GM19193 (cell line): ENCODE measurements at regions not wholly inside any gene's neighbourhood (a gene's known extent, or its start where the extent isn't known, plus 50 kb on each side); places are given as distances from the start of the nearest gene placed in this dataset.

Experiments
- POLR2A ChIP-seq: IDR thresholded peaks from 4 replicates; pipeline ENCODE4 v1.6.1; 2011; ENCODE audit not compliant: insufficient read depth, insufficient read length; ENCODE audit errors: extremely low read depth

DNA sequence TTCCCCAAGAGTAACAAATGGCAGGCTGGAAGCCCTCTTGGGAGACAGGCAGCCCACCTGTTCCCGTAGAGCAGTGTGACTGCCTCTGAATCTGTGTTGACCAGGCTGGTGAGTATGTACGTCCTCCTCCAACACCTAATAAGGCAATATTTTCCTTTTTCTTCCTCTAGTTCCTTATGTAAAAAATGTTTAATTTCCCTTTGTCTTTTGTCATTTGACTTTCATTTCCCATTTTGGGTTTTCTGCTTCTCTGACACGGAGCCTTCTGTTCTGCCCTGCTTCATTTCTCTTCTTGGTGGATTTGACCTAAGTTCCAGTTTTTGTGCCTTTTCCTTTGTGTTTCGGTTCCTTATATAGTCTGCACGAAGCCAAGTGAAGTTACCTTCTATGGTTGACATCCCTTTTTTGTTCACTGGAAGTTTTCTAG, 65.8 kb upstream of the ATF3 start:
- TF ChIP-seq POLR2A = no peak

DNA sequence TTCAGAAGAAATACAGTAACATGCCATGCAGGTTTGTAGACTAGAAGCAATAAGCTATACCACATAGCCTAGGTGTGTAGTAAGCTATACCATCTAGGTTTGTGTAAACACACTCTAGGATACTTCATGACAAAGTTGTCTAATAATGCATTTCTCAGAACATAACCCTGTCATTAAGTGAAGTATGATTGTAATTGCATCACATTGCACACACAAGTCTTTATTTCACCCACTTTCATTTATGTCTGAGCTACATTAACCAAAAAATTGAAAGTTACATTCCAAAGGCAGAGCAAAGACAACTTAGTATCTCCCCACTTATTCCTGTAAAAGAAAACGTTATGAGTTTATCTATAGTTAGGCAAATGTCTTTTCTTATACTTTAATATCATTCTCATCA, 64.5 kb upstream of the ATF3 start:
- TF ChIP-seq POLR2A = no peak

DNA sequence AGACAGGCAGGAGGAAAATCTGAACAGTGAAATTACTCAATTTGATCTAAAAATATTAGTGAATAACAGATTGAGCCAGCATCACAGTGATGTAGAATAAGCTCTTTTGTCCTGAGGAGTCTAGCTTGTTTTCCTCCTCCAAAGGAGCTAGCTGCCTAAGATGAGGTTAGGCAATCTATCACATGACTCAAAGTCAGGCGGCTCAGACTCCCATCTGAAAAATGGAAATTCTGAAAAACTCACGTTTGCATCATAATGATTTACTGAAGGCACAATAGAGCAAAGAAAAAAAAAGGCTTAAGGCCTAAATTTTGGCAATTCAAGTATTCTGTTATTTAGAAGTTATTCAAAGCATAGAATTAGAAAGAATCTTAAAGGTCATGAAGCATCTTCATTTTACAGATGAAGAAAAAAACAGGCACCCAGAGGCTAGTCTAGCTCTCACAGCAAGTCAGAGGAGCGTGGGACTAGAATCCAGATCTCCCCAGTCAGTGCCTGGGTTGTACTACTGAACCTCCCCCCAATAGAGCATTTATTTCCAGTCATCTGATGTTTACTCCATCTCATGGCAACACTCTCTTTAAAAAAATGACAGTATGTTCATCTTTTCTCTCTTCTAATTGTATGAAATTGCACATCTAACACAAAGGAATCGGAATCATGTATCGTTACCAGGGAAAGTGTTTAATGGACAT, 62.5 kb upstream of the ATF3 start:
- no peak for TF ChIP-seq POLR2A

DNA sequence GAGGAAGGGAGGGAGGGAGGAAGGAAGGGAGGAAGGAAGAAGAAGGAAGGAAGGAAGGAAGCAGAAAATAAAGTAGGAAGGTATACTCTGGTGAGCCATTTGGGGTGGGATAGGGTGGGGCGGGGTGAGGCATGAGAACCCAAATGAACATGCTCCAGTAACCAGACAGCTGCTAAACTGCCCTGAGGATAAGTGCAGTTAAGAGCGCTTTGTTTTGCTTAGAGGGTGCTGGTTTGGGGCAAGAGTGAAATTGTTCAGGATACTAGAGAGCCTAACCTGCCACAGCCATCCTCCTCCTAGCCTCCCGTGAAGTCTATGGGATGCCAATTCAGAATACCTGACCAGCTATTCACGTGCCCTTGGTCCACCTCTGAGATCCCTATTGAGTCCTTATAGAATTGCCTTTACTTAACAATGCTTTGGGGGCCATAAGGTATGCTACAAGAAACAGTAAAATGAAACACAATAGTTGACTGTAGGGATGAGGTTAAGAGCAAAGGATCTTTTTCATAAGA, 59.0 kb upstream of the ATF3 start:
- TF ChIP-seq POLR2A = no peak

DNA sequence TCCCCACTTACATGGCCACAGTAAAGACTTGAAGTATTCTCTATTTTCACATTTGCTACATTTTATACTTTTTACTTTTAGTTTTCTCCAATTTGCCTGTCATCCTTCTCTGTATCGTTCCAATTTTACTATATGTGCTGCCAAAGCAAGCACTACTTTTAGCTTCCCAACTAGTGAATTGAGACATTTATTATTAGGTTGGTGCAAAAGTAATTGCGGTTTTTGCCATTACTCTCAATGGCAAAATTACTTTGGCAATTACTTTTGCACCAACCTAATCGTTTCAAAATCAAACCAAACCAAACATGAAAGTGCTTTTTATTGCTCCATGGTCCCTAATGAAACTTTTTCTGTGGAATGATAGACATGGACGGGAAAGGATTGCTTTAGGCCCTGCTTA, 56.6 kb upstream of the ATF3 start:
- TF ChIP-seq POLR2A = no peak

DNA sequence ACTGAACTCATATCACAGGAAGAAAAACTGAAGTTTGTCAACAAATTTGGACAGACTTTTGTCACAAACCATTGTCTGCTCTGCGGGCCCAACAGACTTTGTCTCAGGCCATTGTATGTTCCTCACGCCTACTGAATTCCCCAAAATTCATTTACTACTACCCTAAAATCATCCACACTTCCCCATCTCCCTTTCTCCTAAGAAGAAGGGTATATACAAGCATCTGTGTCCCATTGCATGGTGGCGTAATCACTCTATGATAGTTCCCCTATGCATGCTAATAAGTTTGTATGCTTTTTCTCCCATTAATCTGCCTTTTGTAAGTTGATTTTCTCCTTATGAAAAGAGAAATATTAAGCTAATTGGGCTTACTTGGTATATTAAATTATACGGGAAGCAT, 54.9 kb upstream of the ATF3 start:
- TF ChIP-seq POLR2A = no peak

DNA sequence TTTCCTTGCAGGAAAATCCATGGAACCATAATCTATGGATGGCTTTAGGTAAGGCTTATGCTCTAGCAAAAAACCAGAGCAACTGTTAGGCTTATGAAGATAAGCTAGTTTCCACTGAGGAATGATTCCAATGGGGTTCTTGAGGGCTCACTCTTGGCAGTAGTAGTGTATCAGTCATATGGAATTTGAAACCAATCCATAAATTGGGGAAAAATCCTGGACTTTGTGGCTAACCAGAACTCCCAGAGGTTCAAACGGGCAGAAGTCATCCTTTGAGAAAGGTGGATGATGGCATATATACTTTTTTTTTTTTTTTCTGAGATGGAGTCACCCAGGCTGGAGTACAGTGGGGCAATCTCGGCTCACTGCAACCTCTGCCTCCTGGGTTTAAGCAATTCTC, 54.2 kb upstream of the ATF3 start:
- TF ChIP-seq POLR2A = no peak

DNA sequence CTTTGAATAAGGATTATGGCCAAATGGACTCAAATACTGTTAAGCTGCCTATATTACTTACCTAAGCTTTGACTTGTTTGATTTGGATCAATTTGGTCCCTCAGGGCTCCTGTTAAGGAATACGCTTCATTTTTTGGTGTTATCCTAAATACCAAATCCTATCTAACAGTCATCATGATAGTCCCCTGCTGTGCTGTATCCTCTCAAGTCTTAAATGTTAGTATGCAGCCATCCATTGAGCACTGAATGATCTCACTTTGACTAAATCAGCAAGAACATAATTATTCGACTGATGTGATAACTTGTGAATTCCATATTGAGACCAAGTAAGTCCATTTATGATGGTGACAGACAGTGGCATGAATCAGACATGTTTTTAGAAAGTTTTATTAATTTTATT, 53.1 kb upstream of the ATF3 start:
- TF ChIP-seq POLR2A = no peak

DNA sequence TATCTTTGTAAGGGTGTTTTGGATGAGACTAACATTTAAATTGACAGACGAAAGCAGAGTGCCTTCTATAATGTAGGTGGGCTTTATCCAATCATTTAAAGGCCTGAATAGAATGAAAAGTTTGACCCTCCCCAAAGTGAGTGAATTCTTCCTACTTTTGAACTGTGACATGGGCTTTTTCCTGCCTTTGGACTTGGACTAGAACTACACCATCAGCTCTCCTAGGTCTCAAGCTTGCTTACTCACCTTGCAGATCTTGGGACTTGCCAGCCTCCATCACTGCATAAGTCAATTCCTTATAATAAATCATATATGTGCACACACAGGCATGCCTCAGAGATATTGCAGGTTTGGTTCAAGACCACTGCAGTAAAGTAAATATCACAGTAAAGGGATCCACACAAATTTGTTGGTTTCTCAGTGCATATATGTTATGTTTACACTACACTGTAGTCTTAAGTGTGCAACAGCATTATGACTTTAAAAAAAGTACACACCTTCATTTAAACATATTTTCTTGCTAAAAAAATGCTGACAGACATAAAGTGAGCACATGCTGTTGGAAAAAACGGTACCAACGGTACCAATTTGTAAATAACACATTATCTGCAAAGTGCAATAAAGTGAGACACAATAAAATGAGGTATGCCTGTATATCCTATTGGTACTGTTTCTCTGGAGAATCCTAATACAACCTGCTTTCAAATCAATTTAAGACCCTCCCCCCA, 51.6 kb upstream of the ATF3 start:
- no peak for TF ChIP-seq POLR2A

DNA sequence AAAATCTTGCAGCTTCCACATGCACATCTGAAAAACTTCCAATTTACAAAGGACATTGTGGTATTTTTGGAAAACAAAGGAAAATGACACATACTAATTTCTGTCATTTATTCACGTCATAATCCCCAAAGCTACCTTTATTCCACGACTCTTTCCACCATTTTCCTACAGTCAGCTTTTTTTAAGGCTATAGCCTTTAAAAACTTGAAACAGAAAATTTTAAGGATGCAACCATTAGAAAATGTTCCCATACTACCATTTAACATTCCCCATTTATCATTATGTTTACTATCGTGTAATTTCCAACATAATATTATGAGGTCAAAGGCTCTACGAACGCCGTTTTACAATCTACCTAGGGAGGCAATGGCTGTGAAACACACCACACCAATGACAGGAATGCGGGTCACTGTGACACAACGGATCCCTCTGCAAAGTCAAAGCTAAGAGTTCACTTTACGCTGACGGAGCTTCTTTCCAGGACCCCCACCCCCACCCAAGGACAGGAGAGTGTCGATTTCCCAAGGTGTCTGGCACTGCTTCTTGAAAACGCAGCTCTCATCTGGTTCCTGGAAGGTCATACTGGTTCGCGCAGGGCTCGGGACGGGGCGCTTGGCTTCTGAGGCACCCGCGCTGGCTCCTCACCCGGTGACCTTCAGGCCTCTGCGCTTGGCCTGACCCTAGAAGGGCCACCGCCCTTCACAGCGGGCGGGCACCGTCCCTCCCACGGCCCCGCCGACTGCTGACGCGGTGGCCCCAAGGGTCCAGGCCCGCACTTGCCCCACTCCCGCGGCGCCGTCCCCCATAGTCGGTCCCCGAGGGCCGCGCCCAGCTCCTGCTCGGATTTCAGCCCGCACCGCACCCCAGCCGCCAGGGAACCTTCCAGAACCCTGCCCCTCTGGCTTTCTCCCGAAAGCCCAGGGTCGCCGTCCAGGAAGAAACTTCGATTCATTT, 50.5 kb upstream of the ATF3 start:
- TF ChIP-seq POLR2A = no peak

DNA sequence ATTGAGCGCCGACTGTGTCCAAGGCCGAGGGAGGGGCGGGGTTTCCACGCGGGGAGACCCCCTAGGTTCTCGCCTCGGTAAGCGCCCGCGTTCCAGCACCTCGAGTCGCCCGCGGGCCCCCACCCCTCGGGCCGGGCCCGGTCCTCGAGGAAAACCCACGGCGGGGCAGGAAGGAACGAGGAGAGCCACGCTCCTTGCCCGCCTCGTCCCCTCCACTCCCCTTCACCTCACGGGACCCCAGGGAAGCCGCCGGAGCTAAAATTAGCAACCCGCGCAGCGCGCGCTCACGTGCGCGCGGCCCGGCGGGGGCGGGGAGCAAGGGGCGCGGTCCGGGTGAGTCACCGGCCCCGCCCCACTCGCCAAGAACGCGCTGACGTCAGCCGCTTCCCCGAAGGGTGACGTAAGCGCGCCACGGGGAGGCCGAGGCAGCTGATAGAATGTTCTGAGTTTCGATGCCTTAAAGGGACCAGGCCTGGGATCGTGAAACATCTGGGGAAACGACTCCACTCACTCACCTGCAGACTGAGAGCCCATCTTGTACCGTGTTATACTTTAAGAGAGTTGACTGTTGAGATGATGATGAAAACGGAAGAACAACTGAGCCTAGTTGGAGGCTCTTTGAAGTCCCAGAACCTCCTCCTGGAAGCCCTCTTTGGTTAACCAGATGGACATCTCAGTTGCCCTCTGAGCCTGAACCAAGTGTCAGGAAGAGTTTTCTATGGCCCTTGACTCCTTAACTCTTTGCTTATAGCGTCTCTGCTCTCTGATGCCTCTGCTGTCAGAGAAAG, 49.7 kb upstream of the ATF3 start:
- peak; percentile 62 for TF ChIP-seq POLR2A
